SKM-1 (cell line): ENCODE measurements at regions not wholly inside any gene's neighbourhood (a gene's known extent, or its start where the extent isn't known, plus 50 kb on each side); places are given as distances from the start of the nearest gene placed in this dataset.
"Not testable (repeated sequence)": the region's sequence is repeated elsewhere in the genome, so short reads cannot be mapped to it uniquely, and the experiment has no call there.

Experiments
- DNase-seq: peaks from one replicate; lab custom pipeline; 2025; ENCODE audit not compliant: unreplicated experiment; lab: John Stamatoyannopoulos, UW

DNA sequence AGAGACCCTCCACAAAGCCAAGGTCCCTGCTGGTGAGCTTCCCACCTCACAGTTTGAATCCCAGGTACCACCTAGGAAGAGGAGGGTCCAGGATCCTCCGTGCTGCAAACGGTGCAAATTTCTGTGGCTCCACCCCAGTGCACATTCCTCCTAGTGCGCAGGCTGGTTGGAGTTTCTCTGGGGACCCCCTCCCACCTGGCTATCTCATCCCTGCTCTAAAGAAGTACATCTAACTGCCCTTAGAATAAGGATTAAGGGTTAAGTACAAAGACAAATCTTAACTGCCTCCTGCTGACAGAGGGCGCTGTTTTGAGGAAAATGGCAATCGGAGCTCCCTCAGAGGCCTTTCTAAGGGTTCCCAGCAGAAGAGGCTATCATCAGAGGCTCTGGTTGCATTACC lies 109.6 kb upstream of the FSIP2 start:
- DNase-seq = no peak

DNA sequence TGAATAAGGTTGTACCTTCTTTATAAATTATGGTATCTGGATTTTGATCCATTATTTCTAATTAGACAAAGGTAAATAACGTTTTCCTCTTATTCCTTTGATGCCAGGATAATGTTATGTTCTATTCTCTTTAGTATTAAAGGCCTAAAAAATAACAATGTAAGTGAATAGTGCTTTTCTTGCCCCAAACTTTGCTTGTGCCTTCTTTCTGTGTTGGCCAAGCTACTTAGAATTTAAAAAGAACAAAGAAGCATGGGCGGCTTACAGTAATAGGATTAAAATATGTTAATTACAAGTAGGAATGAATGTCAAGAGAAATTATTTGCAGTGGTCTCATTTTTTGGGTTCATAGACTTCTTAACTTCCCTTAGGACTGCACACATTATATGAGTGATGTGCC lies 105.0 kb upstream of the FSIP2 start:
- no peak for DNase-seq

DNA sequence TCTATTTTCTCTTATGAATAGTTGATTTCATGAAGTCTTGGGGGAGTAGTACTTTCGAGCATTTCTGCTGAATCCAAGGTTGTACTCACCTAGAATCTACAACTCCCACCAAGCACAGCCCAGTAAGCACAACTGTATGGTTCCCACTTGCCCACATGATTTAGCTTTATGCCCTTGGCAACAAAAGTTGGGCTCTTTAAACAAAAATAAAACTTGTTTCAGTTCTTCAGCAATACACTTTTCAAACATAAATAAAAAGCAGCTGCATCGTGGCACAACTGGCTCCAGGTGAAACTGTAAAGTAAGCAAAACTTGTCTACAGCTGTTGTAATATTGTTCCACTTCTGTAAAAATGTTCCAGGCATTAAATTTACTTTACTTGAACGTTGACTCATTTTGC lies 99.8 kb upstream of the FSIP2 start:
- no peak for DNase-seq

DNA sequence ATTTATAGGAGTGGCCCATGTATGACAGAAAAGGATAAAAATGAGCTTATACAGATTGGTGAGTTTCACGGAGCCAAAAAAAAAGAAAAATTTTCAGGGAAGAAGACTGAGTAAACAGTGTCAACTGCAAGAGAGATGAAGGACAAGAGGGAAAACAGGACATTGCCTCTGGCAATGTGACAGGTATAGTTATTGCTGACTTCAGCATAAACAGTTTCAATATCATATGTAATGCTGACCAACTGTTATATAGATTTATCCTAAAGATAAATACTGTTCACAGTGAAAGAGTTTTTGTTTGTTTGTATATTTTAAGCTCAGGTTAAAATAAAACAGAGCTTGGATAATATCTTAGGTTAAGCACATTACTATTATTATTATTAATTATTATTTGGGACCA lies 98.0 kb upstream of the FSIP2 start:
- no peak for DNase-seq

DNA sequence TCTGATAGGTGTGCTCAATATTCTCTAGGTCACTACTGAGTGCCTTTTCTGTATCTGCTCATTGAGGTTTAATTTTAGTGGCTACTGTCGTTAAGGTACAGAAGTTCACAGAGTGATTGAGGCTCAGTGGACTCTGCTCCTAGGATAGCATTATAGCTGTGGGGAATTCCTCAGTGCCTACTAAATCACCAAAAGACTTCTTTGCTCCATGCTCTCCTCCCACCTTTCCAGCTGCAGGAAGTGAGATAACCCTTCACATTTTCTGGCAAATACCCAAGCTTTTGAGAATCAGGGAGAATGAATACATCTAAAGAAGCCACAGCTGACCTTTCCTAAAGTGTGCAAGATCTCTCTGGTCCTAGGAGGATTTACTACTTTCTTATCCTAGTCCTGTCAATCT lies 95.2 kb upstream of the FSIP2 start:
- DNase-seq = no peak

DNA sequence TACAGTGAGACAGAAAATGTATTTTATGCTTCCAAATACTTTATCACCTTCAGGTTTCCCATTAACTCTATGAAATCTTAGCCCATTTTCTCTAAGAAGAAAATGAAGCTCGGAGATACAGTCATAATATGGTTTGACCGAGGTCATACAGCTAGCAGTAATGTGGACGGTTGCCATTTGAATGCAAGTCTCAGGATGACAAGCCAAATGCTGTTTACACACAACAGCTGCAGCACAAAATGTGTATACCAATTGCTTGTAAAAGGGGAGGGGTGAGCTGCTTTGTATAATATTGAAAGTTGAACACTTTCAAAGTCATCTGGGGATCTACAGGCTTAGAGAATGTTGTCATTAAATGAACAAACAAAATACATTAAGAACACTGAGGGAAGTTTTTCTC lies 93.8 kb upstream of the FSIP2 start:
- DNase-seq = no peak

DNA sequence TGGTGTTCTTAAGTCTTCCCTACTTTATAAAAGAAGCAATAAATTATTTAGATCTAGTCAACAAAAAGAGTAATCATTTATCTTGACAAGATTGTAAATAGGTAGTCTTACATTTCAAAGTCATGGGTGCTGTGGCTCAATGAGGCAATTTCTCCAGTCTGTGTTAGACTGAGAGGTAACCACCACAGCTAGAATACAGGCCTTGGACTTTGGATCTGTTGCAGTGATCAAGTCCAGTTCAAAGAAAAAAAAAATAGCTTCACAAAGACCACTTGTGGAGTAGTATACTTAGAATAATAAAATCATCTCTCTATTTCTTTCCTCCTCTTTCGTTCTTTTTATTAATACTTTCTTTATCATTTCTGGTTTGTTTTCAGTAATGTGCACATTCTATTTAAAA lies 93.1 kb upstream of the FSIP2 start:
- DNase-seq = no peak

DNA sequence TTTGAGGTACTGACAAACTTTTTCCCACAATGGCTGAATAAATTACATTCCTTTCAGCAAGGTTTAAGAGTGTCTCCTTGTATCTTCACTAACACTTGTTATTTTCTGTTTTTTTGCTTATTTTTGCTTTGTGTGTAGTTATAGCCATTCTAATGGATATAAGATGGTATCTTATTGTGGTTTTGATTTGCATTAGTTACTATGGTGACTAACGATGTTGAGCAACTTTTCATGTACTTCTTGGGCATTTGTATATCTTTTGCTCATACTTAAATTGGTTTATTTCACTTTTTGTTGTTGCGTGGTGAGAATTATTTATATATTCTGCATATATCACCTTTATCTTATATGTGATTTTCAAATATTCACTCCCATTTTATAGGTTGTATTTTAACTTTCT lies 79.9 kb upstream of the FSIP2 start:
- DNase-seq = no peak

DNA sequence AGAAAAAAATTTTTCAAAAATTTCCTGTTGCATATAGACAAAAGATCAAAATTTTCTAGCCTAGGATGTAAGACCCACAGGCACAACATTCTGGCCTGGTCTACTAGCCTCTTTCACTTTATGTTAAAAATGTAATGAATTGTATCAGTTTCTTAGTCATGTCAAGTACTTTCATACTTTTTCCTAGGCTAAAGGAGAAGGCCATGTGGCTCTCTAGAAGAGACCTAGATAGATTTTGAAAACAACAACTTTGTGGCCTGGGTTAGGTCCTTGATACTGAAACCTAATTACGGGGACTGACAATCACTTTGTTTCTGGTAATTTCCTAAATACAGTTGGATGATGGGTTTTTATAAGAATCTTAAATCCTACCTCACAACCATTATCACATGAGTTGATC lies 74.8 kb upstream of the FSIP2 start:
- DNase-seq = no peak

DNA sequence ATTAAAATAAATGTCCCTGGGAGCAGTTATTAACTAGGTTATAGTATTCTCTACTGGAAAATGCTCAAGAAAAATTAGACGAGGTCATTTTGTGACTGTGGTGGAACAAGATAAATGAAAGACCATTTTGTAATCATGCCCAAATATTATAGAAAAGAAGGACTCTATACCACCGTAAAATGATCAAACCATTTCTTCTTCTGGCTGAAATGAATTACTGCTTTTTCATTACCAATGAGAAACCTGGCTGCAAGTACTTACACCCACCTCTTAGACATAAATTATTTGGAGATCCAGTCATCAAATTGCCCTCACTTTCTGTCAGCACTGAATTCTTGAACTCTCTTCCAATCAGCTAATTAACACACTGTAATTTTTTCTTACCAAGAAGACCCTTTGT lies 74.2 kb upstream of the FSIP2 start:
- DNase-seq = no peak

DNA sequence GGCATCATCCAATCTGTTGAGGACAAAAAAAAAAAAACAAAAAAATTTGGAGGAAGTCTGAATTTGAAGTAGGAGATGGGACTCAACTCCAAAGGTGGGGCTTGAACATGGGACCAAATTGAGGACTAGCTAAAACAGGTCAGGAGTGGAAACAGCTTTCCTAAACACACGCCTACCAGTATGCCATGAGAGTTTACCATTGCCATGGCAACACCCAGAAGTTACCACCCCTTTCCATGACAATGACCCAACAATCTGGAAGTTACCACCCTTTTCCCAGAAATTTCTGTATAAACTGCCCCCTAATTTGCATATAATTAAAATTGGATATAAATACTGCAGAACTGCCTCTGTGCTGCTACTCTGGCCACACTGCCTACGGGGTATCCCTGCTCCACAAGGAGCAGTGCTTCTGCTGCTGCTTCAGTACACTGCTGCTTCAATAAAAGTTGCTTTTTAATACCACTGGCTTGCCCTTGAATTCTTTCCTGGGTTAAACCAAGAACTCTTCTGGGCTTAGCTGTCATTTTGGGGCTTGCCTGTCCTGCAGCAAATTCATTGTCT lies 73.3 kb upstream of the FSIP2 start:
- no peak for DNase-seq

DNA sequence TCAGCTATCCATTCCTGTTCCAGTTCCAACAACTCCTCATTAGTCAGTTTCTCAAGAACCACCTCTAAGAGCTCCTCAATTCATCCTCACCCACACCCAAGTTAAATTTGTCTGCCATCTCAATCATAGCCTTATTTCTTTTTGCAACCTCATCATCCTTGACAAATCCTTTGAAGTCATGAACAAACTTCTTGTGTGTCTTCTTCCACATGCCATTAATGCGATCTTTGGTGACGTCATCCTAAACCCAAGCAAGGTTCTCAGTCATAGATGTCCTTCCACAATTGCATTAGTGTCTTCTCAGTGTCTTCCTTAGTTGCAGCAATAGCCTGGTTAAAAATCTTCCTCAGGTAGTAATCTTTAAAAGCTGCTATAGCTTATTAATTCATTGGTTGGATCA lies 71.2 kb upstream of the FSIP2 start:
- DNase-seq = no peak

DNA sequence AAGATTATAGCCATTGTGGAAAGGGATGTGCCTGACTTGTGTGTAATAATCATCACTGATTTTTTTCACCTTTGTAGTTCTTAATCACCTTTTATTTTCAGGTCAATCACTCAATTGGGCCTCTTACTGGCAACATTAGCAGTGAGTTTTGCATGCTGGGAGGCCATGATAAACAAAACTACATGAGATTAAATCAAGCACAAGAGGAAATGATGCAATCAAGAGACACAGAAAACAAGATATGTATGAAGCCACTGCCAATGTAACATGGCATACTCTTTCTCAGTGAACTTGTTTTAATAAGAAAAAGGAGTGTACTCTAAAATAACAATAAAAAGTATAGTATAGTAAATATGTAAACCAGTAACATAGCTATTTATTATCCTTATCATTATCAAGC lies 69.9 kb upstream of the FSIP2 start:
- DNase-seq = no peak

DNA sequence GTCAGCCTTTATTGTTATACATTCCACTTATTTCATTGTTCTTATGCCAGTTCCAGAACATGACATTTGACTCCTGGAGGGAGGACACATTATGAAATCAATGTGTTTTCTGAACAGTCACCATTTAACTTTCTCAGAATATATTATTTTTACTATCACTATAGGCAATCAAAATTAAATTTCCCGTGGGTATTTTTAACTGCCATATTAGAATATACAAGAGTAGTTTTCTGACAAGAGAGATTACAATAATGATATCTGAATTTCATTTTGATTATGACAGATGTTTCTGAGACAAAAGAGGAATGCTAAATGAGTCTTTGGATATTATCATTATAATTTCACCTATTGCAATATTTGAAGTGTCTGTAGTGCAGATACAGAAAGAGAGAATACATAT lies 64.4 kb upstream of the FSIP2 start:
- DNase-seq = no peak

DNA sequence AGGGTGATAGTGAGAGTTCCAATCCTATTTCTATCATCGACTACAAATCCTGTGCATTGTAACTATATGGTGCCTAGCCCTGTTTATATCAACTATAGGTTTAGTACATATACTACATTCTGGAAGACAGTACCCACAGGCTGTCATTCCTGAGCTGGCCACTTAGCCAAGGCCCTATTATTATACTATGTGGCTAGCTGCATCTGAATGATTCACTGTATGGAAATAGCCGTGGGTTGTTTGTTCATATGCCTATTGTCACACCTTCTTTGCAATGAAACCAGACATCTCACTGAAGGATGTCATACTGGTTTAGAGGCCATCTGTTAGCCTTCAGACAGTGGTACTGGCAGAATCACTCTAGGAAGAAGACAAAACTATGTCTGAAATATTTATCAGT lies 62.3 kb upstream of the FSIP2 start:
- DNase-seq = no peak

DNA sequence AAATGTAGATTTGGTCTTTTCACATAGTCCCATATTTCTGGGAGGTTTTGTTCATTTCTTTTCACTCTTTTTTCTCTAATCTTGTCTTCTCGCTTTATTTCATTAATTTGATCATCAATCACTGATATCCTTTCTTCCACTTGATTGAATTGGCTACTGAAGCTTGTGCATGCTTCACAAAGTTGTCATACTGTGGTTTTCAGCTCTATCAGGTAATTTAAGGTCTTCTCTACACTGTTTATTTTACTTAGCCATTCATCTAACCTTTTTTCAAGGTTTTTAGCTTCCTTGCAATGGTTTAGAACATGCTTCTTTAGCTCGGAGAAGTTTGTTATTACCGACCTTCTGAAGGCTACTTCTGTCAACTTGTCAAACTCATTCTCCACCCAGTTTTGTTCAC lies 51.6 kb upstream of the FSIP2 start:
- DNase-seq = not testable (repeated sequence)

DNA sequence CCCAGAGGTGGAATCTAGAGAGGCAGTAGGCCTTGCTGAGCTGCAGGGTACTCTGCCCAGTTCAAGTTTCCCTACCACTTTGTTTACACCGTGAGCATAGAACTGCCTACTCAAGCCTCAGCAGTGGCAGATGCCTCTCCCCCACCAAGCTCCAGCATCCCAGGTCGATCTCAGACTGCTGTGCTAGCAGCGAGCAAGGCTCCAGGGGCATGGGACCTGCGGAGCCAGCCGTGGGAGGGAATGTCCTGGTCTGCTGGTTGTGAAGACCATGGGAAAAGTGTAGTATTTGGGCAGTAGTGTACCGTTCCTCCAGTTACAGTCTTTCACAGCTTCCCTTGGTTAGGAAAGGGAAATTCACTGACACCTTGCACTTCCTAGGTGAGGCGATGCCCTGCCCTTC lies 50.6 kb upstream of the FSIP2 start:
- DNase-seq = no peak
